K562 (cell line): ENCODE measurements at regions not wholly inside any gene's neighbourhood (a gene's known extent, or its start where the extent isn't known, plus 50 kb on each side); places are given as distances from the start of the nearest gene placed in this dataset.

ENCODE experiments used
- TF ChIP-seq, protein P1 (sequence below), 2 experiments: fragments of 450-650 bp in 1 of 2; sonication (generic) in 1 of 2; formaldehyde crosslinking in 1 of 2; IDR thresholded peaks; 2 replicates each; pipeline versions ENCODE4 v1.7.1 to v1.9.0; 2016 to 2022; ENCODE audit warnings: inconsistent platforms in 1 of 2, mild to moderate bottlenecking in 1 of 2, missing genetic modification reagents in 1 of 2

DNA sequence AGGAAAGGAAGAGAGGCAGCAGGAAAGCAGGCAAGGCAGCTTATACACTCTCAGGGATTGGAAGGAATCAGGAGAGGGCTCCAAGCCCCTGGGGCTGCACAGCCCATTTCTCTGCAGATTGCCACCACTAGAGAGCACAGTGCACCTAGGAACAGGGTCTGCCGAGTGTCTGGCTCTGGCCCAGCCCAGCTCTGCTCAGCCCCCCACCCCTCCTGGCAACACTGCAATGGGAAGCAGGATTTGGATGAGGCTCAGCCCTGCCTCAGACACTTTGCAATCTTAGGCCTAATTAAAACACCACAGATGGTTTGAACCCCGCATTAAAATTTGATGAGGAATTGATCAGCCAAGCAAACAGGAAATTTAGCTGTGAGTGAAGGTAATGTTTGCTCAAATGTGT, 252.7 kb downstream of the DHX35 start (continued):
- TF ChIP-seq, protein P1, sequence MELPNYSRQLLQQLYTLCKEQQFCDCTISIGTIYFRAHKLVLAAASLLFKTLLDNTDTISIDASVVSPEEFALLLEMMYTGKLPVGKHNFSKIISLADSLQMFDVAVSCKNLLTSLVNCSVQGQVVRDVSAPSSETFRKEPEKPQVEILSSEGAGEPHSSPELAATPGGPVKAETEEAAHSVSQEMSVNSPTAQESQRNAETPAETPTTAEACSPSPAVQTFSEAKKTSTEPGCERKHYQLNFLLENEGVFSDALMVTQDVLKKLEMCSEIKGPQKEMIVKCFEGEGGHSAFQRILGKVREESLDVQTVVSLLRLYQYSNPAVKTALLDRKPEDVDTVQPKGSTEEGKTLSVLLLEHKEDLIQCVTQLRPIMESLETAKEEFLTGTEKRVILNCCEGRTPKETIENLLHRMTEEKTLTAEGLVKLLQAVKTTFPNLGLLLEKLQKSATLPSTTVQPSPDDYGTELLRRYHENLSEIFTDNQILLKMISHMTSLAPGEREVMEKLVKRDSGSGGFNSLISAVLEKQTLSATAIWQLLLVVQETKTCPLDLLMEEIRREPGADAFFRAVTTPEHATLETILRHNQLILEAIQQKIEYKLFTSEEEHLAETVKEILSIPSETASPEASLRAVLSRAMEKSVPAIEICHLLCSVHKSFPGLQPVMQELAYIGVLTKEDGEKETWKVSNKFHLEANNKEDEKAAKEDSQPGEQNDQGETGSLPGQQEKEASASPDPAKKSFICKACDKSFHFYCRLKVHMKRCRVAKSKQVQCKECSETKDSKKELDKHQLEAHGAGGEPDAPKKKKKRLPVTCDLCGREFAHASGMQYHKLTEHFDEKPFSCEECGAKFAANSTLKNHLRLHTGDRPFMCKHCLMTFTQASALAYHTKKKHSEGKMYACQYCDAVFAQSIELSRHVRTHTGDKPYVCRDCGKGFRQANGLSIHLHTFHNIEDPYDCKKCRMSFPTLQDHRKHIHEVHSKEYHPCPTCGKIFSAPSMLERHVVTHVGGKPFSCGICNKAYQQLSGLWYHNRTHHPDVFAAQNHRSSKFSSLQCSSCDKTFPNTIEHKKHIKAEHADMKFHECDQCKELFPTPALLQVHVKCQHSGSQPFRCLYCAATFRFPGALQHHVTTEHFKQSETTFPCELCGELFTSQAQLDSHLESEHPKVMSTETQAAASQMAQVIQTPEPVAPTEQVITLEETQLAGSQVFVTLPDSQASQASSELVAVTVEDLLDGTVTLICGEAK (IDR thresholded peaks at IDR 0.05), result no peak
- TF ChIP-seq, protein P1 (CRISPR knock-in tag; IDR thresholded peaks at IDR 0.05), result no peak
